DMS153 (cell line): ENCODE measurements at regions not wholly inside any gene's neighbourhood (a gene's known extent, or its start where the extent isn't known, plus 50 kb on each side); places are given as distances from the start of the nearest gene placed in this dataset.

Experiments
- DNase-seq: peaks from one replicate; lab custom pipeline; 2025; lab: John Stamatoyannopoulos, UW

- no peak for DNase-seq
Observed at GRCh38 chr6:98546376-98546775, 288.0 kb upstream of the POU3F2 start.

GRCh38 chr6:98547151-98547550 lies 287.2 kb upstream of the POU3F2 start:
- DNase-seq = no peak

- no peak for DNase-seq
Observed at GRCh38 chr6:98547634-98548033, 286.7 kb upstream of the POU3F2 start.

GRCh38 chr6:98548301-98548700 lies 286.1 kb upstream of the POU3F2 start:
- DNase-seq = no peak

GRCh38 chr6:98560418-98560817 lies 274.0 kb upstream of the POU3F2 start:
- DNase-seq = no peak

- DNase-seq = no peak
Observed at GRCh38 chr6:98560841-98561240, 273.5 kb upstream of the POU3F2 start.

GRCh38 chr6:98566126-98566525 lies 268.2 kb upstream of the POU3F2 start:
- DNase-seq = no peak

- DNase-seq = no peak
Observed at GRCh38 chr6:98572579-98572978, 261.8 kb upstream of the POU3F2 start.

- no peak for DNase-seq
Observed at GRCh38 chr6:98574984-98575383, 259.4 kb upstream of the POU3F2 start.

GRCh38 chr6:98576791-98577190 lies 257.6 kb upstream of the POU3F2 start:
- no peak for DNase-seq

GRCh38 chr6:98578016-98578415 lies 256.4 kb upstream of the POU3F2 start:
- no peak for DNase-seq

- DNase-seq = no peak
Observed at GRCh38 chr6:98579079-98579478, 255.3 kb upstream of the POU3F2 start.

- no peak for DNase-seq
Observed at GRCh38 chr6:98579941-98580340, 254.4 kb upstream of the POU3F2 start.

- no peak for DNase-seq
Observed at GRCh38 chr6:98581705-98582104, 252.7 kb upstream of the POU3F2 start.

GRCh38 chr6:98583506-98583905 lies 250.9 kb upstream of the POU3F2 start:
- no peak for DNase-seq

GRCh38 chr6:98586163-98586562 lies 248.2 kb upstream of the POU3F2 start:
- no peak for DNase-seq

- no peak for DNase-seq
Observed at GRCh38 chr6:98587555-98587954, 246.8 kb upstream of the POU3F2 start.

GRCh38 chr6:98589536-98589935 lies 244.8 kb upstream of the POU3F2 start:
- no peak for DNase-seq

- DNase-seq = no peak
Observed at GRCh38 chr6:98590136-98590681, 244.2 kb upstream of the POU3F2 start.

GRCh38 chr6:98590997-98591396 lies 243.4 kb upstream of the POU3F2 start:
- peak; percentile 37 for DNase-seq

GRCh38 chr6:98593676-98594075 lies 240.7 kb upstream of the POU3F2 start:
- no peak for DNase-seq

- DNase-seq = no peak
Observed at GRCh38 chr6:98601716-98602115, 232.7 kb upstream of the POU3F2 start.

- DNase-seq = no peak
Observed at GRCh38 chr6:98605705-98606104, 228.7 kb upstream of the POU3F2 start.

- DNase-seq = no peak
Observed at GRCh38 chr6:98627129-98627775, 207.1 kb upstream of the POU3F2 start.
